DMS153 treated with DMSO at 0.1 percent for 48 hours (cell line): ENCODE measurements at regions not wholly inside any gene's neighbourhood (a gene's known extent, or its start where the extent isn't known, plus 50 kb on each side); places are given as distances from the start of the nearest gene placed in this dataset.
"Not testable (repeated sequence)": the region's sequence is repeated elsewhere in the genome, so short reads cannot be mapped to it uniquely, and the experiment has no call there.

ENCODE experiments used
- DNase-seq: peaks from one replicate; lab custom pipeline; 2025; ENCODE audit not compliant: unreplicated experiment; lab: John Stamatoyannopoulos, UW

DNA sequence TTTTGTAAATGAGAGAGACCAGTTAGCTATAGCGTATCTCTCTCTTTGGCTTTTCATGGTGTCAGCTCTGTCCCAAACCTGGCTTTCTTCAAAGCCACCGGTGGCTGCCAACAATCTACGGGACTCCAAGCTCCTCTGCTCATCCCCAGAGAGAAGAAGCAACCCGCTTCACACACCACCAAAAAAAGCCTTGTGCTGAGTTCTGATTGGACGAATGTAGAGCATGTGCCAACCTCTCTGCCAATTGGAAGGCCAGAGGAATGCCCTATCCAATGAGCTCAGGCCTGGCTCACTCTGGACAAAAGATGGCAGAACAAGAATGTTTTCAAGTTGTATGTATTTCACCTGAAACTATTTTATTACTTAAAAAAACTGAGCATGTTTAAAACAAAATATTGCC, 202.4 kb downstream of the C16orf95 start:
- no peak for DNase-seq

- no peak for DNase-seq
Observed at GRCh38 chr16:87115646-87116045, 201.5 kb downstream of the C16orf95 start.

DNA sequence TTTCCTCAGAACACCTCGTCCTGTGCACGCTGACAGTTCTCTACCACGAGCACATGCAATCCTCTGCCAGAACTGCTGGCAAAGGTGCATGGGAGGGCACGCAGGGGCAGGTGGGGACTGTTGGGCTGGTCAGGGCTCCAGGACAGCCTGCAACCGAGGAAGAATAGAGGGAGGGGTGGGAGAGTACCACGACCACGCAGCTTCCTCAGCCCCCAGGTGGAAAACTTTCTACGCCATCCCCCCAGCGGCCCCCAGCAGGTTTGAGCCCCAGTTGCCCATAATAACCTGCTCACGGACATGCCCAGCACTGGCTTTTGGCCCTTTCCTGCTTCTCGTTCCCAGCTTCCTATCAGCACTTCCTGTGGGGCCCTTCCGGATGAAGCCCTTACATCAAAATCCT, 199.3 kb downstream of the C16orf95 start:
- no peak for DNase-seq

- DNase-seq = no peak
Observed at GRCh38 chr16:87119168-87119567, 198.0 kb downstream of the C16orf95 start.

GRCh38 chr16:87119748-87120147, 197.4 kb downstream of the C16orf95 start:
- DNase-seq = no peak

- no peak for DNase-seq
Observed at GRCh38 chr16:87121816-87122215, 195.4 kb downstream of the C16orf95 start.

- no peak for DNase-seq
Observed at GRCh38 chr16:87123356-87124001, 193.7 kb downstream of the C16orf95 start.

DNA sequence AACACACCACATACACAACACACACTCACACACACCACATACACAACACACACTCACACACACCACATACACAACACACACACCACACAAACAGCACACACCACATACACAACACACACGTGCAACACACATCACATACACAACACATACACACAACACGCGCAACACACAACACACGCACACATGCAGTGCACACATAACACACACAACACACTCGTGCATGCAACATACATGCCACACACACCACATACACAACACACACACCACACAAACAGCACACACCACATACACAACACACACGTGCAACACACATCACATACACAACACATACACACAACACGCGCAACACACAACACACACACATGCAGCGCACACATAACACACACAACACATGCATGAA, 192.8 kb downstream of the C16orf95 start:
- DNase-seq = not testable (repeated sequence)

GRCh38 chr16:87125206-87126155, 191.7 kb downstream of the C16orf95 start:
- DNase-seq = no peak

GRCh38 chr16:87126403-87127025, 190.7 kb downstream of the C16orf95 start:
- no peak for DNase-seq

DNA sequence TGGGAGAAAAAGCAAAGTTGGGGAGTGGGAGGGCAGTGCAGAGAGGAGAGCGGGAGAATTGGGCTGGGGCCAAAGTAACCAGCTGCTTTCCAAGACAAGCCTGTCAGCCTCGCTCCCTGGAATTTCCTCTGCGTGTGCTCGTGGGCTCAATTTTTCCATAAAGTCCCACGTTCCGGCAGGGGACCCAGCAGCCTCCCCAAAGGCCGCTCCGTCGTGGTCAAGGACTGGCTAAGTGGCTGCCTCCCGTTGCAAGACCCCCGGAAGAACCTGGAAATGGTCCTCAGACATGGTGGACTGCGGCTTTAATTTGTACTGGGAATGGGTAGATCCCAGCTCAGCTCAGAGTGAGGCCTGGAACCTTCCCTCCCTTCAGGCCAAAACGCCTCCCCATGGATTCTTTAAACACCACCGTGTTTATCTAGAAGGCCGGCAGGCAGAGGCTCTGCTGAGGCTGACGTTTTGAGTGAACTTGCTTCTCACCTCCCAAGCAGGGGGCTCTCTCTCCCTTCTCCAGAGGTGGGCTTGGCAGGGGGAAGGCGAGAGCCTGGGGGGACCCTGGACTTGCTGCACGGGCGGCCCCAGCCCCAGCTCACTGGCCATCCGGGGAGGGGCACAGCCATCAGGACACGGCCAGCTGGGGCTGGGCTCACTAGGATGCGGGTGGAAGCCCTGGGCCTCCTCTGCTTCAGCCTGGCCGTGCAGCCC, 190.0 kb downstream of the C16orf95 start:
- DNase-seq = no peak

GRCh38 chr16:87127766-87128147, 189.4 kb downstream of the C16orf95 start:
- DNase-seq = no peak

GRCh38 chr16:87129771-87130170, 187.4 kb downstream of the C16orf95 start:
- no peak for DNase-seq

- DNase-seq = no peak
Observed at GRCh38 chr16:87131061-87131995, 185.9 kb downstream of the C16orf95 start.

GRCh38 chr16:87131996-87132345, 185.2 kb downstream of the C16orf95 start:
- DNase-seq = no peak

DNA sequence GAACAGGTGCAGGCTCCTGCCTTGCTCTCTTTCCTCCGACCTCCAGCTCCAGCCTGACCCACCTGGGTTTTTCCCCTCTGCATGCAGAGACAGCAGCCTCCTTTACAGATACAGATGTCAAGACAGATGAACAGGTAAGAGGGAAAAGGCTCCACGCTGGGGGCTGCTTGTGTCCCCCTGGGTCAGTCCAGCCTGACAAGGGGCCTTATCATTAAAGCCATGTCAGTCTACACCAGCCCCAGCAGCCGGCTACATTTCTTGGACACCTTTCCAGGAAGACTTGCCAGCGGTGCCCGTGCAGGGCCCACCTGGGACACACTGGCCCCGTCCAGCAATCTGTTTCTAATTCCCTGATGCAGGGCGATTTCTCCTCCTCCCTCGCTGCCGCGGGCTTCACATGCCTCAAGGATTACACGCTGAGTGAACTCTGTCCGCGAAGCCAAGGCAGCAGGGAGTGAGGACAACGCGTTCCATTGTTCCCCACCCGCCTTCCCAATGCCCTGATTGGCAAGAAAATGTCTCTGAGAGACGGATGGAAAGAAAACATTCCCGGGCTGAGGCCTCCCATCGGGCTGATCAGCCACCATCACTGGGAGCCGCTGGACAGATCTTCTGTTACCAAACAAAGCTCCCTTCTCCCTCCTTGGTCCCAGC, 184.7 kb downstream of the C16orf95 start:
- no peak for DNase-seq

DNA sequence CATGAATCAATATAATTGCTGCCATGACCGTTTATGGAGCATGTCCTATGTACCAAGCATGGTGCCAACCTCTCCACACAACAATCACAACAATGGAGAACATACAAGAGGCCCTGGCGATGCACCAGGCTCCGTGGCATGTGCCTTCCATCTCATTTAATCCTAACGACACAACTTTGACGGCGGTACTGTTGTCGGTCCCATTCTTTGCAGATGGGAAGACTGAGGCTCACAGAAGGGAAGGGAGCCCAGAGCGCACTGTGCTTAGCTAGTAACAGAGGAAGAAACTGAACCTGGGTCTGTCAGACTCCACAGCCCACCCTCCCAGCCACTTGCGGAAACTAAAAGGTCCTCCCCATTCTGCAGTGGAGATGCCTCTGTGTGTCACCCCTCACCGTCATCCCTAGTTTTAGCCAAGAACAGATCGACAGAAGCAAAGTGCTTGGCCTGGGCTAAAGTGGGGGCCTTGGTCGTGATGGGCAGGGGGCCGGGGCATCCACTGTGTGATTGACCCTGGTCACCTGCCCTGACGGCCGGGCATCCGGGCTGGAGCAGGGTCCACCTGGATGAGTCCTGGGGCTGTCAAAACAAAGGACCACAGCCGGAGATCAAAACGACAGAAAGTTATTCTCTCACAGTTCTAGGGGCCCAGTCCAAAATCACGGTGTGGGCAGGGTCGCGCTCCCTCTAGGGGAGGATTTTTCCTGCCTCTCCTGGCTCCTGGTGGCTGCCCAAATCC, 183.9 kb downstream of the C16orf95 start:
- no peak for DNase-seq

GRCh38 chr16:87133966-87134627, 183.1 kb downstream of the C16orf95 start:
- DNase-seq = no peak

DNA sequence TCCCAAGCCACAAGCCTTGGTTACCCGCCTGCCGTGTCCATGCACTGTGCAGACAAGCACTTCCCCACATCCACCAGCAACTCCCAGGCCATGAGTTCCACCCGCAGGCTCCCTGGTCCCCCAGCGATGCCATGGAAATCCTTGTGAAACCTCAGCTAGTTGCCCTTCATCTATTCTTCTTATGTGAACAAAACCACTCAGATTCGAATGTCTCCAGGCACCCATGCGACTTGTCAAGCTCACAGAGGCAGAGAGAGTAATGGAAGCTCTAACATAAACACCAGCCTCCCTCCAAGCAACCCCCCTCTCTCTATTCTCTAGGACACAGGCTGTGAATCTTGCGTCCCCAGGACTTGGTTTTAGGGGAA, 182.6 kb downstream of the C16orf95 start:
- no peak for DNase-seq
